GM13976 (cell line): ENCODE measurements at regions not wholly inside any gene's neighbourhood (a gene's known extent, or its start where the extent isn't known, plus 50 kb on each side); places are given as distances from the start of the nearest gene placed in this dataset.

ENCODE experiments used
- DNase-seq: peaks from one replicate; pipeline ENCODE4 v3.0.0; 2012; ENCODE audit warnings: low spot score
- in situ Hi-C: fragments of 300-500 bp; cut with MboI; formaldehyde crosslinking; loops from one replicate; pipeline ENCODE4 v1.12.0; 2022; ENCODE audit warnings: low sequenced_read_pairs, mixed read lengths, inconsistent platforms; ENCODE audit not compliant: unreplicated experiment
- TF ChIP-seq, protein P1 (sequence below): IDR thresholded peaks from 2 replicates; pipeline ENCODE4 v1.5.1; 2012; ENCODE audit warnings: borderline replicate concordance, mild to moderate bottlenecking; ENCODE audit not compliant: insufficient read depth; ENCODE audit errors: extremely low read depth, missing control alignments, control extremely low read depth

DNA sequence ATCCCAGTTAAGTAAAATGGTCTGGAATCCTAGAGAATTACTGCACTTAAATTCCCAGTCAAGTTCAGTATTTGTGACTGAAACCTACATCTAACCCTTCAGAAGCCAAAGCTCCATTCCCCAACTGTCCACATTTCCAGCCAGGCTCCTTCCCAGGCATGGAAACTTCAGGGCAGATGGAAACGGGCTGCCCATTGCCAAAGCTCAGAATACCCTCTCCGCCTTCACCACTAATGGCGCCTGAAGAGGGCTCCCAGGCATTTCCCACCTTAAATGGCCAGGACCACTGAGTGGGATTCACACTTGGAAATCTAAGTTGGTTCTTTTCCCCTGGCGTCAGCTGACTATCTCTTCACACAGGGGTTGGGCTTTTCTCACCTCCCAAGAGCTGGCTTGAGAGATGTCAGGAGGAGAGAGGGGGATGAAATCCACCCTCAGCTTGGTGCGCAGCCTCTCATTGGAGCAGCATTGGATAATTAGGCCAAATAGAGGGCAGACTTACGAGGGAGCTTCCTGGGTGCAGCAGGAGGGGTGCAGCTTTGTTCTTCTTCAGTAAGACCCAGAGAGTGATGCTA lies 82.9 kb downstream of the ANKRD60 start:
- DNase-seq = no peak
- TF ChIP-seq, protein P1, sequence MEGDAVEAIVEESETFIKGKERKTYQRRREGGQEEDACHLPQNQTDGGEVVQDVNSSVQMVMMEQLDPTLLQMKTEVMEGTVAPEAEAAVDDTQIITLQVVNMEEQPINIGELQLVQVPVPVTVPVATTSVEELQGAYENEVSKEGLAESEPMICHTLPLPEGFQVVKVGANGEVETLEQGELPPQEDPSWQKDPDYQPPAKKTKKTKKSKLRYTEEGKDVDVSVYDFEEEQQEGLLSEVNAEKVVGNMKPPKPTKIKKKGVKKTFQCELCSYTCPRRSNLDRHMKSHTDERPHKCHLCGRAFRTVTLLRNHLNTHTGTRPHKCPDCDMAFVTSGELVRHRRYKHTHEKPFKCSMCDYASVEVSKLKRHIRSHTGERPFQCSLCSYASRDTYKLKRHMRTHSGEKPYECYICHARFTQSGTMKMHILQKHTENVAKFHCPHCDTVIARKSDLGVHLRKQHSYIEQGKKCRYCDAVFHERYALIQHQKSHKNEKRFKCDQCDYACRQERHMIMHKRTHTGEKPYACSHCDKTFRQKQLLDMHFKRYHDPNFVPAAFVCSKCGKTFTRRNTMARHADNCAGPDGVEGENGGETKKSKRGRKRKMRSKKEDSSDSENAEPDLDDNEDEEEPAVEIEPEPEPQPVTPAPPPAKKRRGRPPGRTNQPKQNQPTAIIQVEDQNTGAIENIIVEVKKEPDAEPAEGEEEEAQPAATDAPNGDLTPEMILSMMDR = no peak
- in situ Hi-C loops = no loop called here

DNA sequence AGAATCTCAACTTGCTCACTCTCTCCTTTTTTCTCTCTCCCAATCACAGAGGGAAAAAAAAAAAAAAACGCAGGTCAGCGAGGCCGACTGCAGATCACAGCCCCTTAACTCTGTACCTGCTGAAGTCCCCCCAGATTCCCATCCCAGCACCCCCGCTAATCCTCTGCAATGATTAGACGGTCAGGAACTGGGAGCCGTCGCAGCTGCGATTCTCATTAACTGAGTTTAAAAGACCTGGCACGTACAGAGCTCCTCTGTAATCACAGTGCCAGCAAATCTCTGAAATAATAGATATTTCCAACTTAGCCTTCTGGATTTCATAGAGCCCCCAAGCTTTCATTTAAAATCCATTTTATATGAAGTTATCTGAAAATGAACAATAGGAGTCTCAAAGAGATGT lies 84.4 kb downstream of the ANKRD60 start:
- TF ChIP-seq, protein P1 = no peak
- in situ Hi-C loops = no loop called here
- DNase-seq = no peak

DNA sequence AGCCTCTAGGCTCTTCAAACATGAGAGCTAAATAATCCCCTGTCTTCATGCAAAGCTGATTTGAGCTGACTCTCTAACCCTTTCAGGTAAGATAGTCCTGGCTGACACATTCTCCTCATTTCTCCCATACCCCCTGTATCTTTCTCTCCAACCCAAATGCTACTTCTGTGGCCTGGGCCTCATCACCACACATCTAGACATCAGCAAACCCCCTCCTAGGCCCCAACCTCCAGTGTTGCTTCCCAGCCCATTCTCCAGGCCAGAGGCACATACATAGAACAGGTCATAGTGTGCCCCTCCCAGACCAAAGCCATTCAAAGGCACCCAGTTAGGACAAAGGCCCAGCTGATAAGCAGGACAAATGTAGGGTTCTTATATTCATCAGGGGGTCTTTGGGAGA lies 84.9 kb downstream of the ANKRD60 start:
- TF ChIP-seq, protein P1 = no peak
- in situ Hi-C loops = no loop called here
- DNase-seq = no peak

GRCh38 chr20:58142843-58143185 lies 85.6 kb downstream of the ANKRD60 start:
- in situ Hi-C loops = no loop called here
- no peak for DNase-seq
- TF ChIP-seq, protein P1 = no peak

GRCh38 chr20:58141971-58142842 lies 86.2 kb downstream of the ANKRD60 start:
- DNase-seq = no peak
- in situ Hi-C loops = no loop called here
- TF ChIP-seq, protein P1 = no peak

GRCh38 chr20:58141496-58141895 lies 87.0 kb downstream of the ANKRD60 start:
- TF ChIP-seq, protein P1 = no peak
- no peak for DNase-seq
- in situ Hi-C loops = no loop called here
